ENCODE measurements at regions not wholly inside any gene's neighbourhood (a gene's known extent, or its start where the extent isn't known, plus 50 kb on each side); places are given as distances from the start of the nearest gene placed in this dataset.

DNA sequence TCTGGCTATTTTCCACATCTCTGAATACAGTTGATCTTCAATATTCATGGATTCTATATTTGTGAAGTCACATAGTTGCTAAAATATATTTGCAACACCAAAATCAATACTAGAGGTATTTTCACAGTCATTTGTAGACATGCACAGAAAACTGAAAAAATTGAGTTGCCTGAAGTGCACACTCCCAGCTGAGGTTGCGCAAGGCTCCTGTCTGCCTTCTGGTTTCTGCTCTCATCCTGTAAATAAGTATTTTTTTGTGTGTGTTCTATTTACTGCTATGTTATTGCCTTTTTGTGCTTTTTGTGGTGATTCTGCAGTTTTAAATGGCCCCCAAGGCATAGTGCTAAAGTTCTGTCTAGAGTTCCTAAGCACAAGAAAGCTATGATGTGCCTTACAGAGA is 371.1 kb upstream of the GRAMD2B start:
- Mint-ChIP-seq H3K27ac (no peak overlapping the region), H3K4me3 (no peak overlapping the region), H3K4me1 (no peaks in the 10 kb centered on the region), H3K27me3 (no peaks in the 10 kb centered on the region), H3K36me3 (no peaks in the 10 kb centered on the region), H3K9me3 (peaks cover 7 to 11% (median 8%) of the 10 kb centered on the region in 3 donors)
- Histone ChIP-seq H3K27me3 (replicated peaks in 1 of 2; ENCODE audit: control insufficient read depth in 2 of 2, extremely low read depth in 1 of 2, insufficient read depth in 2 of 2, low read length in 1 of 2) (no peaks in the 10 kb centered on the region), H3K4me1 (ENCODE audit: control insufficient read depth in 1 of 2, extremely low read depth in 1 of 2, insufficient read depth in 2 of 2, low read length in 2 of 2) (no peaks in the 10 kb centered on the region), H3K27ac (ENCODE audit: low read length) (no peak overlapping the region), H3K4me3 (ENCODE audit: control insufficient read depth in 1 of 2, extremely low read depth in 1 of 2, low read length in 1 of 2) (no peak overlapping the region), H3K9me3 (no peaks in the 10 kb centered on the region), H3K36me3 (ENCODE audit: control insufficient read depth in 2 of 2, extremely low read depth in 1 of 2, insufficient read depth in 1 of 2, low read length in 1 of 2) (no peaks in the 10 kb centered on the region)
- ChIA-PET CTCF (no interaction called here), POLR2A (no interaction called here)
- WGBS (ENCODE audit: insufficient coverage): no CpG with 5 or more reads among the region's 1 CpG
- no peak for ATAC-seq (replicated peaks in 1 of 4)
- no peak for DNase-seq

DNA sequence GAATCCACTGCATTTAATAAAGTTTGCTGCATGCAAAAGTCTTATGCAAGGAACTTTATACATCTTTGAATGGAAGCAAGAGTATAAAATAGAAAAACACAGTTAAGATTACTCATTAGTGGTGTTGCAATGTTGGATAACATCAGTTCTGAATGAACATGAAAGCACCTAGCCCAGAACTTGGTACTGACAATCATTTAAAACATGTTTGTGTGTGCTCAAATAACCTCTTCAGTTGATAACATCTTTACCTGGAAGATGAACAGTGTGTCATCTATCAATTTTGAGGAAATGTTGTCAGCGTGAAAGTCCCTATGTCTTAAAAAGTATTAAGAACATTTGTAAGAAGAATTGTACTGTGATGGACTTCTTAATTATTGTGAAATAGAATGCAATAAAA is 370.4 kb upstream of the GRAMD2B start:
- H3K36me3 ChIP-seq (ENCODE audit: control insufficient read depth in 2 of 2, extremely low read depth in 1 of 2, insufficient read depth in 1 of 2, low read length in 1 of 2): no peaks in the 10 kb centered on the region
- H3K4me3 Mint-ChIP-seq: no peak overlapping the region
- no peaks in the 10 kb centered on the region for H3K27me3 Mint-ChIP-seq
- H3K9me3 ChIP-seq: no peaks in the 10 kb centered on the region
- no CpG with 5 or more reads among the region's 1 CpG for WGBS (ENCODE audit: insufficient coverage)
- no peak for ATAC-seq (replicated peaks in 1 of 4)
- no peaks in the 10 kb centered on the region for H3K4me1 Mint-ChIP-seq
- DNase-seq: no peak
- no peak overlapping the region for H3K27ac ChIP-seq (ENCODE audit: low read length)
- peaks cover 7 to 11% (median 8%) of the 10 kb centered on the region in 3 donors for H3K9me3 Mint-ChIP-seq
- ChIA-PET POLR2A (no interaction called here), CTCF (no interaction called here)
- no peak overlapping the region for H3K27ac Mint-ChIP-seq
- H3K36me3 Mint-ChIP-seq: no peaks in the 10 kb centered on the region
- no peaks in the 10 kb centered on the region for H3K27me3 ChIP-seq (replicated peaks in 1 of 2; ENCODE audit: control insufficient read depth in 2 of 2, extremely low read depth in 1 of 2, insufficient read depth in 2 of 2, low read length in 1 of 2)
- H3K4me3 ChIP-seq (ENCODE audit: control insufficient read depth in 1 of 2, extremely low read depth in 1 of 2, low read length in 1 of 2): no peak overlapping the region
- no peaks in the 10 kb centered on the region for H3K4me1 ChIP-seq (ENCODE audit: control insufficient read depth in 1 of 2, extremely low read depth in 1 of 2, insufficient read depth in 2 of 2, low read length in 2 of 2)

DNA sequence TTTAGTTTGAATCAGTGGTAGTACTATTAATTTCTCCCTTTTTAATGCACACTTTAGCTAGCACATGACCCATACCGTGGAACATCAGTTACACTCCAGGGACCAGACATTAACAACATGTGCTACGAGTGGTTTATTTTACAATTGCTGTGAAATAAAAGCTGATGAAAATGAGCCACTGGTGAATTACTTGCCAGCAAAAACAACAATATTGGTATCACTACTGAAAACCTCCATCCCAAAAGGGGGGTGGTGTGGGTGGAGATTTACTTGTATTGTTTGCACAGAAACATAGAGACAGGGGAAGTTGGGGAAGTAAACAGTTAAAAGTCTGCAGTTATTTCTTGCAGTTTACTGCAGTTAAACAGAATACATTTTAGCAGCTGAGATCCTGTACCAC is 369.6 kb upstream of the GRAMD2B start:
- WGBS (ENCODE audit: insufficient coverage): no CpG with 5 or more reads among the region's 2 CpGs
- Mint-ChIP-seq H3K4me1 (no peaks in the 10 kb centered on the region), H3K36me3 (no peaks in the 10 kb centered on the region), H3K27ac (no peak overlapping the region), H3K27me3 (no peaks in the 10 kb centered on the region), H3K9me3 (peaks cover 7 to 11% (median 9%) of the 10 kb centered on the region in 3 donors), H3K4me3 (no peak overlapping the region)
- H3K36me3 ChIP-seq (ENCODE audit: control insufficient read depth in 2 of 2, extremely low read depth in 1 of 2, insufficient read depth in 1 of 2, low read length in 1 of 2): no peaks in the 10 kb centered on the region
- ChIA-PET POLR2A (no interaction called here), CTCF (no interaction called here)
- no peak for DNase-seq
- H3K27me3 ChIP-seq (replicated peaks in 1 of 2; ENCODE audit: control insufficient read depth in 2 of 2, extremely low read depth in 1 of 2, insufficient read depth in 2 of 2, low read length in 1 of 2): no peaks in the 10 kb centered on the region
- no peaks in the 10 kb centered on the region for H3K4me1 ChIP-seq (ENCODE audit: control insufficient read depth in 1 of 2, extremely low read depth in 1 of 2, insufficient read depth in 2 of 2, low read length in 2 of 2)
- no peak overlapping the region for H3K4me3 ChIP-seq (ENCODE audit: control insufficient read depth in 1 of 2, extremely low read depth in 1 of 2, low read length in 1 of 2)
- no peak for ATAC-seq (replicated peaks in 1 of 4)
- H3K27ac ChIP-seq (ENCODE audit: low read length): no peak overlapping the region
- no peaks in the 10 kb centered on the region for H3K9me3 ChIP-seq

DNA sequence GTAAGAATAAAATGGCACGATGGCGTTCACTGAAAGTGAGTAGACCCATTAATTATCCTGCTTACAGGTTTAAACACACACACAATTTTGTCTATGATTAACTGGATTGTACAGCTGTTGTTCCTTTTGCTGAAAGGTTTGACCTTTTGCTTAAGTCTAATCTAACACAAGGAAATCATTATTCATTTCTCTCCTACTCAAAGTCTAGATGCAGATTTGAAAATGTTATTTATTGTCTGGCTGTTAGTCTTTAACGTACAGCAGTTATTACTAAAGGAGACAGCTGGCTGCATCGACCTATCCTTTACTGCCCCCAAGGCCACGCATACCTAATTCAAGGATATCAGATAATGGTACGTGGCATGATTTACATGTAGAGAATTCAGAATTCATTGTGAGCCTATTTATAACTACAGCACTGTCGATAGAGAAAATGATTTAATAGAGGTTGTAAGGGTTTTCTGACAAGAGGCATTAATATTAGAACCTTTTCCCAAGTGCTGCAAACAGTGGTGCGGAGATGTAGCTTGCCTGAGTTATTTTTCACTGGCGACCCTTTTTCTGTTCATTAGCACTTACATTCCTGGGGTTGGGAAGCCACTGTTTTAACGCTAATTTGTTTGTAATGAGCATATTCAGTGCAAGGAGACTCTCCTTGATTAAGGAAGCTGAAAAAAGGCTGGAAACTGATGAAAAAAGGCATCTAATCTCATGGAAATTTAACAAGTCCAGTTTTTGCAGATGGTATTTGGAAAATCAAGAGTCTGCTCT is 368.4 kb upstream of the GRAMD2B start:
- Histone ChIP-seq H3K4me3 (ENCODE audit: control insufficient read depth in 1 of 2, extremely low read depth in 1 of 2, low read length in 1 of 2) (no peak overlapping the region), H3K9me3 (no peaks in the 10 kb centered on the region), H3K27ac (ENCODE audit: low read length) (no peak overlapping the region), H3K4me1 (ENCODE audit: control insufficient read depth in 1 of 2, extremely low read depth in 1 of 2, insufficient read depth in 2 of 2, low read length in 2 of 2) (no peaks in the 10 kb centered on the region), H3K27me3 (replicated peaks in 1 of 2; ENCODE audit: control insufficient read depth in 2 of 2, extremely low read depth in 1 of 2, insufficient read depth in 2 of 2, low read length in 1 of 2) (no peaks in the 10 kb centered on the region), H3K36me3 (ENCODE audit: control insufficient read depth in 2 of 2, extremely low read depth in 1 of 2, insufficient read depth in 1 of 2, low read length in 1 of 2) (no peaks in the 10 kb centered on the region)
- Mint-ChIP-seq H3K27ac (no peak overlapping the region), H3K4me1 (no peaks in the 10 kb centered on the region), H3K27me3 (no peaks in the 10 kb centered on the region), H3K36me3 (no peaks in the 10 kb centered on the region), H3K9me3 (peaks cover 7 to 11% (median 11%) of the 10 kb centered on the region in 3 donors), H3K4me3 (no peak overlapping the region)
- 82% methylated on average over 2 of the region's 10 CpGs for WGBS (ENCODE audit: insufficient coverage)
- no peak for DNase-seq
- POLR2A ChIA-PET: no interaction called here
- CTCF ChIA-PET: no interaction called here
- no peak for ATAC-seq (replicated peaks in 1 of 4)

DNA sequence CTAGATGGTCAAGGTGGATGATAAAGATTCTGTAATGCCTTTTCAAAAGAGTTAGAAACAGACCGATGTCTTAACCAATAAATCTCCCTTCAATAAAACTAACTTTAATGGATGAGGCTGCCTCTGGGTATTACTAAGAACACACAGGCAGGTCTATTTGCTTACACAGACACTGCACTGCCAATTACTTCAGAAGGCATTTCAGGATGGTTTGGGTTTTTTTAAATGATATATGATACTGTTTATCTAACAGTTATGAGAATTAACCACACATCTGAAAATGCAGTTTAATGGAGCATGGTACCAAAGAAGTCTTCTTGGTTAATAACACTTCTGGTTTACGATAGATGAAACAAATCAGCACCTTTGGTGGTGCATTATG is 367.9 kb upstream of the GRAMD2B start:
- ChIA-PET CTCF (no interaction called here), POLR2A (no interaction called here)
- H3K9me3 Mint-ChIP-seq: peaks cover 7 to 10% (median 9%) of the 10 kb centered on the region in 3 donors
- H3K36me3 Mint-ChIP-seq: no peaks in the 10 kb centered on the region
- Histone ChIP-seq H3K27ac (ENCODE audit: low read length) (no peak overlapping the region), H3K36me3 (ENCODE audit: control insufficient read depth in 2 of 2, extremely low read depth in 1 of 2, insufficient read depth in 1 of 2, low read length in 1 of 2) (no peaks in the 10 kb centered on the region), H3K27me3 (replicated peaks in 1 of 2; ENCODE audit: control insufficient read depth in 2 of 2, extremely low read depth in 1 of 2, insufficient read depth in 2 of 2, low read length in 1 of 2) (no peaks in the 10 kb centered on the region), H3K4me3 (ENCODE audit: control insufficient read depth in 1 of 2, extremely low read depth in 1 of 2, low read length in 1 of 2) (no peak overlapping the region), H3K4me1 (ENCODE audit: control insufficient read depth in 1 of 2, extremely low read depth in 1 of 2, insufficient read depth in 2 of 2, low read length in 2 of 2) (no peaks in the 10 kb centered on the region), H3K9me3 (no peaks in the 10 kb centered on the region)
- no CpG with 5 or more reads among the region's 2 CpGs for WGBS (ENCODE audit: insufficient coverage)
- ATAC-seq (replicated peaks in 1 of 4) (no peak), DNase-seq (no peak)
- no peak overlapping the region for H3K27ac Mint-ChIP-seq
- no peak overlapping the region for H3K4me3 Mint-ChIP-seq
- H3K27me3 Mint-ChIP-seq: no peaks in the 10 kb centered on the region
- no peaks in the 10 kb centered on the region for H3K4me1 Mint-ChIP-seq

DNA sequence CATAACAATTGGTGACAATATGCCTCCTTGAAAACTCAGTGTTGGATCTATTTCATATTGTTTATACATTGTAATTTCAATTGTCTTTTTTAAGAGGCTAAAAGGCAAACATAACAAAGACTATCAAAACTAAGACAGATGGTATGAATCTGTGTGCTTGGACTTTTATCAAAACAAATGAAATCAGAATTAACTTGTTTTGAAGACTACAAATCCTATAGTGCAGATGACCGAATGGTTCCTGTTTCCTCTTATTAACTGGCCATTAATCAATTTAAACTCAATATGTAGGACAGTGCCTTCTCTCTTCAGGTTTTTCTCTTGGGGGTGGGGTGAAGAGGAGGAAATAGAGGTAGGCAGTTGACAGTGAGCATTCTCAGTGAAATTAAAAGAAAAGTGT is 366.9 kb upstream of the GRAMD2B start:
- WGBS (ENCODE audit: insufficient coverage): no CpG with 5 or more reads among the region's 1 CpG
- Histone ChIP-seq H3K4me1 (ENCODE audit: control insufficient read depth in 1 of 2, extremely low read depth in 1 of 2, insufficient read depth in 2 of 2, low read length in 2 of 2) (no peaks in the 10 kb centered on the region), H3K4me3 (ENCODE audit: control insufficient read depth in 1 of 2, extremely low read depth in 1 of 2, low read length in 1 of 2) (no peak overlapping the region), H3K27ac (ENCODE audit: low read length) (no peak overlapping the region), H3K36me3 (ENCODE audit: control insufficient read depth in 2 of 2, extremely low read depth in 1 of 2, insufficient read depth in 1 of 2, low read length in 1 of 2) (no peaks in the 10 kb centered on the region), H3K9me3 (no peaks in the 10 kb centered on the region), H3K27me3 (replicated peaks in 1 of 2; ENCODE audit: control insufficient read depth in 2 of 2, extremely low read depth in 1 of 2, insufficient read depth in 2 of 2, low read length in 1 of 2) (no peaks in the 10 kb centered on the region)
- H3K4me3 Mint-ChIP-seq: no peak overlapping the region
- no peaks in the 10 kb centered on the region for H3K36me3 Mint-ChIP-seq
- H3K27me3 Mint-ChIP-seq: no peaks in the 10 kb centered on the region
- CTCF ChIA-PET: no interaction called here
- no peak overlapping the region for H3K27ac Mint-ChIP-seq
- POLR2A ChIA-PET: no interaction called here
- ATAC-seq (replicated peaks in 1 of 4) (no peak), DNase-seq (no peak)
- H3K9me3 Mint-ChIP-seq: peaks cover 7 to 11% (median 10%) of the 10 kb centered on the region in 3 donors
- H3K4me1 Mint-ChIP-seq: no peaks in the 10 kb centered on the region

Data from T-cell (primary cell).